ENCODE measurements at regions not wholly inside any gene's neighbourhood (a gene's known extent, or its start where the extent isn't known, plus 50 kb on each side); places are given as distances from the start of the nearest gene placed in this dataset.

DNA sequence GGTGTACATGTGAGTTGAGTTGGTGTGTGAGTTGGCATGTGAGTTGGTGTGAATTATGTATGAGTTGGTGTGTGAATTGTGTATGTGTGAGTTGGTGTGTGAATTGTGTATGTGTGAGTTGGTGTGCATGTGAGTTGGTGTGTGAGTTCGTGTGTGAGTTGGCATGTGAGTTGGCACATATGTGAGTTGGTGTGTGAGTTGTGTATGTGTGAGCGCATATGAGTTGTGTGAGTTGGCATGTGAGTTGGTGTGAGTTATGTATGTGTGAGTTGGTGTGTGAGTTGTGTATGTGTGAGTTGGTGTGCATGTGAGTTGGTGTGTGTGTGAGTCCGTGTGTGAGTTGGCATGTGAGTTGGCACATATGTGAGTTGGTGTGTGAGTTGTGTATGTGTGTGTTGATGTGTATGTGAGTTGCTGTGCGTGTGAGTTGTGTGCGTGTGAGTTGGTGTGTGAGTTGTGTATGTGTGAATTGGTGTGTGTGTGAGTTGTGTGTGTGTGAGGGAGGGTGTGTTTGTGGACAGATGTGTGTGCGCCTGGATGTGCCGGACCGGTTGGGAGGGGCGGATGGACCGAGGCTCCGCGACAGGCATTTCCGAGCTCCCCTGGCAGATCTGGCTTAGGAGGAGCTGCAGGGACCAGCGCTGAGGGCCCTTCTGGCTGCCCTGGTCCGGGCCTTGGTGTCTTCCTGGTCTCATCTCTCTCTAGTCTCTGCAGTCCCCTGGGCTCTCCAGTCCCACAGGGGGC is 162.5 kb upstream of the IER5L start:
- no peak overlapping the region for H3K4me3 ChIP-seq
- DNase-seq (no peak), FAIRE-seq (no peak), ATAC-seq (no peak)
- no peaks in the 10 kb centered on the region for H3K9me3 ChIP-seq
- no peaks in the 10 kb centered on the region for H3K27me3 ChIP-seq
- intact Hi-C loops (cut with DNase I), result no loop called here
- H3K36me3 ChIP-seq, result no peaks in the 10 kb centered on the region
- WGBS, 2 donors, result 79 to 83% methylated on average over 15 of the region's 15 CpGs
- H3K4me1 ChIP-seq, result peaks cover under 1 to 11% (median 3%) of the 10 kb centered on the region in 3 donors
- H3K27ac ChIP-seq, result no peak overlapping the region
- TF ChIP-seq, protein P1, sequence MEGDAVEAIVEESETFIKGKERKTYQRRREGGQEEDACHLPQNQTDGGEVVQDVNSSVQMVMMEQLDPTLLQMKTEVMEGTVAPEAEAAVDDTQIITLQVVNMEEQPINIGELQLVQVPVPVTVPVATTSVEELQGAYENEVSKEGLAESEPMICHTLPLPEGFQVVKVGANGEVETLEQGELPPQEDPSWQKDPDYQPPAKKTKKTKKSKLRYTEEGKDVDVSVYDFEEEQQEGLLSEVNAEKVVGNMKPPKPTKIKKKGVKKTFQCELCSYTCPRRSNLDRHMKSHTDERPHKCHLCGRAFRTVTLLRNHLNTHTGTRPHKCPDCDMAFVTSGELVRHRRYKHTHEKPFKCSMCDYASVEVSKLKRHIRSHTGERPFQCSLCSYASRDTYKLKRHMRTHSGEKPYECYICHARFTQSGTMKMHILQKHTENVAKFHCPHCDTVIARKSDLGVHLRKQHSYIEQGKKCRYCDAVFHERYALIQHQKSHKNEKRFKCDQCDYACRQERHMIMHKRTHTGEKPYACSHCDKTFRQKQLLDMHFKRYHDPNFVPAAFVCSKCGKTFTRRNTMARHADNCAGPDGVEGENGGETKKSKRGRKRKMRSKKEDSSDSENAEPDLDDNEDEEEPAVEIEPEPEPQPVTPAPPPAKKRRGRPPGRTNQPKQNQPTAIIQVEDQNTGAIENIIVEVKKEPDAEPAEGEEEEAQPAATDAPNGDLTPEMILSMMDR (IDR thresholded peaks at IDR 0.05), result no peak

DNA sequence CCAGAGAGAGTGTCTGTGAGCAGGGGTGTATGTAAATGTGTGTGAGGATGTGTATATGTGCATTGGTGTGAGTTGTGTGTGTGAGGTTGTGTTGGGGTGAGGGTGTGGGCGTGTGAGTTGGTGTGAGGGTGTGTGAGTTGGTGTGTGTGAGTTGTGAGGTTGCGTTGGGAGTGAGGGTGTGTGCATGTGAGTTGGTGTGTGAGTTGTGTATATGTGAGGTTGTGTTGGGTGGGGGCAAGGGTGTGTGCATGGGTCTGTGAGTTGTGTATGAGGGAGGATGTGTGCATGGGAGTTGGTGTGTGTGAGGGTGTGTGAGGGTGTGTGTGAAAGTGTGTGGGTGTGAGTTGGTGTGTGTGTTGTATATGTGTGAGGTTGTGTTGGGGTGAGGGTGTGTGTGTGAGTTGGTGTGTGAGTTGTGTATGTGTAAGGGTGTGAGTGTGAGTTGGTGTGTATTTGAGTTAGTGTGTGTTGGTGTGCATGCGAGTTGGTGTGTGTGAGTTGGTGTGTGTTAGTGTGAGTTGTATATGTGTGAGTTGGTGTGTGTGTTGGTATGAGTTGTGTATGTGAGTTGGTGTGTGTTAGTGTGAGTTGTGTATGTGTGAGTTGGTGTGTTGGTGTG is 161.6 kb upstream of the IER5L start:
- FAIRE-seq, result no peak
- intact Hi-C loops (cut with DNase I), result no loop called here
- peaks cover 10 to 21% (median 11%) of the 10 kb centered on the region in 3 donors for H3K4me1 ChIP-seq

GRCh38 chr9:129338724-129339430 is 160.8 kb upstream of the IER5L start:
- 63% methylated on average over 19 of the region's 19 CpGs for WGBS, 2 donors
- Histone ChIP-seq H3K27ac (peak overlapping the region in 1 of 4 donors; percentile 11), H3K4me1 (peaks cover 15 to 27% (median 16%) of the 10 kb centered on the region in 3 donors), H3K4me3 (no peak overlapping the region), H3K36me3 (no peaks in the 10 kb centered on the region), H3K27me3 (no peaks in the 10 kb centered on the region), H3K9me3 (no peaks in the 10 kb centered on the region)
- peak in 1 of 6 donors; percentile 43 for DNase-seq
- no peak for FAIRE-seq
- intact Hi-C loops (cut with DNase I), result no loop called here
- ATAC-seq, result no peak
- TF ChIP-seq, protein P1 (IDR thresholded peaks at IDR 0.05), result no peak

More for the DNA sequence above, 161.6 kb upstream of the IER5L start:
- DNase-seq (no peak), ATAC-seq (no peak)
- Histone ChIP-seq H3K27ac (no peak overlapping the region), H3K9me3 (no peaks in the 10 kb centered on the region), H3K4me3 (no peak overlapping the region), H3K27me3 (no peaks in the 10 kb centered on the region), H3K36me3 (no peaks in the 10 kb centered on the region)
- TF ChIP-seq, protein P1 (IDR thresholded peaks at IDR 0.05), result no peak
- 87 to 94% methylated on average over 3 of the region's 3 CpGs for WGBS, 2 donors

DNA sequence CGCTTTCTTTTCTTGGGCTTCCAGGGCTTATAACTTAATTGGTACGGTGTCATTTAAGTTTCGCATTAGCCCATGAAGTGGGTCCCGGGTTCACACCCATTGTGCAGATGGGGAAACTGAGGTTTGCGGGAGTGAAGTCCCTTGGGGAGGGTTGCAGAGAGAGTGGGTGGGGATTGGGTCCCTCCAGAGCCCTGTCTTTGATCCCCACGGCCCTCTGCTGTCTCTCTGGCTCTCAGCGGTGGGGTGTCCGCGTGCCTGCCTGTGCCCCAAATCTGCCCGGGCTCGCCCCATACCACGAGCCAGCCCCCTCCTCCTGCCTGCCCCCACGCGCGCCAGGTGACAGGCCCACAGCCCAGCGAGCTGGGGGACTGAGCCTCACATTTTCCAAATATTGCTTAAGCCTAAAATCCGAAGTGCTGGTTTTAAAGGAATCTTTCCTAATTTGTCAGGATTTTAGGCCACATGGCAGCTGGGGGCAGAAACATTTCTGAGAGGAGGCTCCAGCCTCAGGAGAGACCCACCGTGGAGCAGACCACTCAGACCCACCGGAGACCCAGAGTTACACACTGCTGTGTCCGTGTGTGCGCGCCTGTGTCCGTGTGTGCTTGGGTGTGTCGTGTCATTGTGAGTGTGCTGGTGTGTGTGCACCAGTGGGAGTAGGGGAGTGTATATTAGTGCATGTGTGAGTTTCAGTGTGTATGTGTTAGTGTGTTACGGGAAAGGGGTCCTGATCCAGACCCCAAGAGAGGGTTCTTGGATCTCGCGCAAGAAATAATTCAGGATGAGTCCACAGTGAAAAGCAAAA is 159.5 kb upstream of the IER5L start:
- intact Hi-C loops (cut with DNase I), result no loop called here
- TF ChIP-seq, protein P1 (IDR thresholded peaks at IDR 0.05), result no peak
- no peaks in the 10 kb centered on the region for H3K36me3 ChIP-seq
- H3K4me1 ChIP-seq, result peaks cover 20 to 32% (median 21%) of the 10 kb centered on the region in 3 donors
- peak overlapping the region in 2 of 4 donors; percentile 94 to 95 for H3K27ac ChIP-seq
- no peak for ATAC-seq
- 83 to 86% methylated on average over 27 of the region's 27 CpGs for WGBS, 2 donors
- no peak for FAIRE-seq
- H3K9me3 ChIP-seq, result no peaks in the 10 kb centered on the region
- H3K4me3 ChIP-seq, result peak overlapping the region in 1 of 4 donors; percentile 33
- H3K27me3 ChIP-seq, result no peaks in the 10 kb centered on the region
- DNase-seq, result peak in 1 of 6 donors; percentile 42
